ENCODE measurements at regions not wholly inside any gene's neighbourhood (a gene's known extent, or its start where the extent isn't known, plus 50 kb on each side); places are given as distances from the start of the nearest gene placed in this dataset.
"Not testable (repeated sequence)": the region's sequence is repeated elsewhere in the genome, so short reads cannot be mapped to it uniquely, and the experiment has no call there.

DNA sequence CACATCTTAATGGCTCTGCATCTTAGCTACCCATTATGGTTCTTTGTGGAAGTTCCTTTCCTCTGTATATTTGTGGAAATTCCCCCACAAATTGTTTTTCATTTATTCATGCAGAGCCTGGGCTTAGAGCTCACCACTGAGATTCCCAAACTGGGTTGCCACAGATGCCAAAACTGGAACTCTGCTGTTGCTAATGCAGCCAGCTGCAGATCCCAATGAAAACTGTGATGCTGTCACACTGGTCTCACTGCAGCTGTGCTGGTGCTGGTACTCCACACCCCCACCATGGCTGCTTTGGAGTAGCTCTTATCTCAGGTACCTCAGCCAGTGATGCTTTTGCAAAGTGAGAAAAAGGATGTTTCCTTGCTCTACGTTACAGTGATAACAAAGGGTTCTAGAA, 87.7 kb downstream of the DCK start:
- Mint-ChIP-seq H3K9me3 (ENCODE audit: insufficient read depth) (no peaks in the 10 kb centered on the region), H3K36me3 (ENCODE audit: low read depth) (no peaks in the 10 kb centered on the region), H3K27me3 (ENCODE audit: low read depth) (peaks cover 4% of the 10 kb centered on the region), H3K4me3 (no peak overlapping the region), H3K4me1 (ENCODE audit: low read depth) (no peaks in the 10 kb centered on the region), H3K27ac (no peak overlapping the region)
- ChIA-PET CTCF (no interaction called here), POLR2A (no interaction called here)
- no peak for ATAC-seq
- no peak for DNase-seq

GRCh38 chr4:71093745-71094144, 100.3 kb downstream of the DCK start:
- peaks cover 10% of the 10 kb centered on the region for H3K36me3 Mint-ChIP-seq (ENCODE audit: low read depth)
- H3K9me3 Mint-ChIP-seq (ENCODE audit: insufficient read depth) = no peaks in the 10 kb centered on the region
- no peak for DNase-seq
- H3K27ac Mint-ChIP-seq = no peak overlapping the region
- peaks cover 10% of the 10 kb centered on the region for H3K4me1 Mint-ChIP-seq (ENCODE audit: low read depth)
- no peak overlapping the region for H3K4me3 Mint-ChIP-seq
- H3K27me3 Mint-ChIP-seq (ENCODE audit: low read depth) = peaks cover 2% of the 10 kb centered on the region
- POLR2A ChIA-PET = no interaction called here
- ATAC-seq = no peak
- CTCF ChIA-PET = no interaction called here

- peaks cover 6% of the 10 kb centered on the region for H3K27me3 Mint-ChIP-seq (ENCODE audit: low read depth)
- no peak overlapping the region for H3K27ac Mint-ChIP-seq
- ChIA-PET POLR2A (no interaction called here), CTCF (no interaction called here)
- no peak overlapping the region for H3K4me3 Mint-ChIP-seq
- ATAC-seq (no peak), DNase-seq (no peak)
- peaks cover 10% of the 10 kb centered on the region for H3K4me1 Mint-ChIP-seq (ENCODE audit: low read depth)
- H3K9me3 Mint-ChIP-seq (ENCODE audit: insufficient read depth) = no peaks in the 10 kb centered on the region
- H3K36me3 Mint-ChIP-seq (ENCODE audit: low read depth) = peaks cover 10% of the 10 kb centered on the region
Observed at GRCh38 chr4:71094201-71094600, 100.8 kb downstream of the DCK start.

DNA sequence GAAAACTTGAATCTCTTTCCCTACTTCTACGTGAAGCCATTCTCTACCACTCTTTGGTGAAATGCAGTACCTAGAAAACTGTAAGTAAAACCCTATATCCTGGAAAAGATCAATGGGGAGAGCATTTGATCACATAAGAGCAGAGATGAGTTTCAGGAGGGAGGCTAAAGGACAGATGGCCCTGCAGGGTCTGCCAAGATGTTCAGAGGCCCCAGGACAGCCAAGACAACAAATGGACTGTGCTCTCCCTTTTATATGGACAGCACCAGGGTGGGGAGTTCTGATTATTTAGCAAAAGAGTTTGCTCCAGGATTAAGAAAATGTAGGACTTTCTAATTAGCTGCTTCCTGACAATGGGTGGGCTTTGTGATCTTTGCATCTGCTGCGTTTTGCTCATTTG, 101.7 kb downstream of the DCK start:
- peaks cover 6% of the 10 kb centered on the region for H3K27me3 Mint-ChIP-seq (ENCODE audit: low read depth)
- H3K36me3 Mint-ChIP-seq (ENCODE audit: low read depth) = peaks cover 10% of the 10 kb centered on the region
- H3K4me3 Mint-ChIP-seq = no peak overlapping the region
- H3K4me1 Mint-ChIP-seq (ENCODE audit: low read depth) = peaks cover 10% of the 10 kb centered on the region
- no peaks in the 10 kb centered on the region for H3K9me3 Mint-ChIP-seq (ENCODE audit: insufficient read depth)
- no peak overlapping the region for H3K27ac Mint-ChIP-seq
- ChIA-PET CTCF (no interaction called here), POLR2A (no interaction called here)
- DNase-seq = no peak
- no peak for ATAC-seq

DNA sequence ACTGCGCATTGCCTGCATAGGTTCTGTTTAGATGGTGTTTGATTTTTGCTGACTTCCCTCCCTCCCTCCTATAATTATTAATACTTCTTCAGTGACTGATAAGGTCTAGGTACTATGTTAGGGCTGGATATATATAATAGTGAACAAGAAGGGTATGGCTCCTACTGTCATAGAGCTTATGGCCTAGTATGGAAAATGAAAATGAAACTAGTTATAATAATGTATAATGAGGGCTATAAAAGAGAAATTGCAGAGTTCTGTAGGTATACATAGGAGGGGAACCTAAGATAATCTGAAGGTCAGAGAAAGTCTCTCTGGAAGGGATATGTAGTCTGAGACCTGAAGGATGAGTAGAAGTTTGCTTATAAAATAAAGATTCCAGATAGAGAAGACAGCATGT, 102.1 kb downstream of the DCK start:
- Mint-ChIP-seq H3K36me3 (ENCODE audit: low read depth) (peaks cover 10% of the 10 kb centered on the region), H3K4me1 (ENCODE audit: low read depth) (peaks cover 10% of the 10 kb centered on the region), H3K27ac (peak overlapping the region; percentile 69), H3K4me3 (peak overlapping the region; percentile 51), H3K27me3 (ENCODE audit: low read depth) (peaks cover 6% of the 10 kb centered on the region), H3K9me3 (ENCODE audit: insufficient read depth) (no peaks in the 10 kb centered on the region)
- ATAC-seq (peak; percentile 67), DNase-seq (no peak)
- ChIA-PET POLR2A (no interaction called here), CTCF (no interaction called here)

DNA sequence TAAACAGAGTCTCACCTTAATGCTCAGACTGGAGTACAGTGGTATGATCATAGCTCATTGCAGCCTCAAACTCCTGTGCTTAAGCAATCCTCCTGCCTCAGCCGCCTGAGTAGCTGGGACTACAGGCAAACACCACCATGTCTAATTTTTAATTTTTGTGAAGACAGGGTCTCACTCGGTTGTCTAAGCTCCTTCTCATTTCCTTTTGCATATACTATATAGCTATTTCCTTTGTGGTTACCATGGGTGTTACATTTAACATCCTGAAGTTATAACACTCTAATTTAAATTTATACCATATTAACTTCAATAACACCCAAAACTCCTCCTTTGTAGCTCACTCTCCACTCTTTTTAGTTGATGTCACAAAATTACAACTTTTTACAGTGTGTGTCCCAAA, 114.3 kb downstream of the DCK start:
- ChIA-PET CTCF (interaction anchor here (0.9 kb wide), 1 partner anchor 256 kb away, joined by 4 read pairs; no protein-coding TSS in a partner anchor), POLR2A (no interaction called here)
- Mint-ChIP-seq H3K9me3 (ENCODE audit: insufficient read depth) (no peaks in the 10 kb centered on the region), H3K27me3 (ENCODE audit: low read depth) (no peaks in the 10 kb centered on the region), H3K27ac (peak overlapping the region; percentile 88), H3K4me1 (ENCODE audit: low read depth) (peaks cover 31% of the 10 kb centered on the region), H3K4me3 (peak overlapping the region; percentile 48), H3K36me3 (ENCODE audit: low read depth) (peaks cover 2% of the 10 kb centered on the region)
- ATAC-seq = peak; percentile 60
- DNase-seq = no peak

DNA sequence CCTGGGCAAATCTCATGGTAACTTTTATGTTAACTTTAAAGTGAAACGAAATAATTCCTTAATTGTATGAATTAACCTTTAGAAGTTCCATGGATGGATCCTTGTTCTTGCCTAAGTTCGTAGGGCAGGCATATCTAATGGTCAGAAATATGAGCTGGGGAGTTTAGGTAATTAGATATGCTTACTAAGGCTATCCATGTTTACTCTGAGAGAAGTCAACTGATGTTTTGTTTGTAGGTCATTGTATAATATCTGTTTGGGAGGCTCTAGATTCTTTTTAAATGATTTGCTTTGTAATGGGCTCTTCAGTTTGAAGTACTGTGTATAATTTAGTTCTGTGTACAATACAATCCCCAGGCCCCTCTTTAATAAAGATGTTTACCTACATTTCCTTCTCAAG, 117.0 kb downstream of the DCK start:
- Mint-ChIP-seq H3K27ac (peak overlapping the region; percentile 2), H3K4me3 (no peak overlapping the region), H3K27me3 (ENCODE audit: low read depth) (no peaks in the 10 kb centered on the region), H3K4me1 (ENCODE audit: low read depth) (peaks cover 31% of the 10 kb centered on the region), H3K9me3 (ENCODE audit: insufficient read depth) (no peaks in the 10 kb centered on the region), H3K36me3 (ENCODE audit: low read depth) (peaks cover 2% of the 10 kb centered on the region)
- ATAC-seq (no peak), DNase-seq (no peak)
- ChIA-PET CTCF (interaction anchor here (1.6 kb wide), 1 partner anchor 74 kb away, joined by 4 read pairs; no protein-coding TSS in a partner anchor), POLR2A (no interaction called here)

DNA sequence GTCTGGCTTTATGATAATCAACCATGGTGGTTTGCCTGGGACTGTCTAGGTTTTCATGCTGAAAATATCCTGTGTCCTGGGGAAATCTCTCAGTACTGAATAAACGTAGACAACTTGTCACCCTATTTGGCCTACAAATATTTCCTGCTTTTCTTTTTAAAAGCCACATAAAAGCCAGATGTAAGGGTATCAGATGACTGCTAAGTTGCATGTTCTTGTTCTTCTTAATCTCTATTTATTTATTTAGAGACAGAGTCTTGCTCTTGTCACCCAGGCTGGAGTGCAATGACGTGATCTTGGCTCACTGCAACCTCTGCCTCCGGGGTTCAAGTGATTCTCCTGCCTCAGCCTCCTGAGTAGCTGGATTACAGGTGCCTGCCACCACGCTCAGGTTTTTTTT, 117.7 kb downstream of the DCK start:
- DNase-seq; H3K9me3 Mint-ChIP-seq (ENCODE audit: insufficient read depth); ATAC-seq; H3K27ac Mint-ChIP-seq; POLR2A ChIA-PET; H3K4me3 Mint-ChIP-seq; H3K27me3 Mint-ChIP-seq (ENCODE audit: low read depth); H3K36me3 Mint-ChIP-seq (ENCODE audit: low read depth): not testable (repeated sequence)
- H3K4me1 Mint-ChIP-seq (ENCODE audit: low read depth) = peaks cover 31% of the 10 kb centered on the region
- CTCF ChIA-PET = interaction anchor here (1.6 kb wide), 1 partner anchor 74 kb away, joined by 4 read pairs; no protein-coding TSS in a partner anchor

GRCh38 chr4:71113294-71113693, 119.8 kb downstream of the DCK start:
- no peak overlapping the region for H3K4me3 Mint-ChIP-seq
- peaks cover 17% of the 10 kb centered on the region for H3K4me1 Mint-ChIP-seq (ENCODE audit: low read depth)
- H3K27ac Mint-ChIP-seq = no peak overlapping the region
- POLR2A ChIA-PET = no interaction called here
- no peaks in the 10 kb centered on the region for H3K9me3 Mint-ChIP-seq (ENCODE audit: insufficient read depth)
- H3K27me3 Mint-ChIP-seq (ENCODE audit: low read depth) = no peaks in the 10 kb centered on the region
- ATAC-seq = no peak
- CTCF ChIA-PET = no interaction called here
- no peak for DNase-seq
- H3K36me3 Mint-ChIP-seq (ENCODE audit: low read depth) = no peaks in the 10 kb centered on the region

DNA sequence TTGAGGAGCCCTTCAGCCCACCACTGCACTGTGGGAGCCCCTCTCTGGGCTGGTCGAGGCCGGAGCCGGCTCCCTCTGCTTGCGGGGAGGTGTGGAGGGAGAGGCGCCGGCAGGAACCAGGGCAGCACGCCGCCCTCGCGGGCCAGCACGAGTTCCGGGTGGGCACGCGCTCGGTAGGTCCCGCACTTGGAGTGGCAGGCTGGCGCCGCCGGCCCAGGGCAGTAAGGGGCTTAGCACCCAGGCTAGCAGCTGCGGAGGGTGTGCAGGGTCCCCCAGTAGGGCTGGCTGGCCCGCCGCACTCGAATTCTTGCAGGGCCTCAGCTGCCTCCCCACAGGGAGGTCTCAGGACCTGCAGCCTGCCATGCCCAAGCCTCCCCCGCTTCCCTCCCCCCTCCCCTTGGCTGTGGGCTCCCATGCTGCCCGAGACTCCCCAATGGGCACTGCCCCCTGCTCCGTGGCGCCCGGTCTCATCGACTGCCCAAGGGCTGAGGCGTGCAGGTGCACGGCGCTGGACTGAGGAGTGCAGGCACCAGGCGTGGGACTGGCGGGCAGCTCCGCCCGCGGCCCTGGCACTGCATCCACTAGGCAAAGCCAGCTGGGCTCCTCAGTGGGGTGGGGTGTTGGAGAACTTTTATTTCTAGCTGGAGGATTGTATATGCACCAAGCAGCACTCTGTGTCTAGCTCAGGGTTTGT, 127.5 kb downstream of the DCK start:
- Mint-ChIP-seq H3K9me3 (ENCODE audit: insufficient read depth) (no peaks in the 10 kb centered on the region), H3K27ac (no peak overlapping the region), H3K4me1 (ENCODE audit: low read depth) (no peaks in the 10 kb centered on the region), H3K27me3 (ENCODE audit: low read depth) (no peaks in the 10 kb centered on the region), H3K36me3 (ENCODE audit: low read depth) (no peaks in the 10 kb centered on the region), H3K4me3 (no peak overlapping the region)
- ATAC-seq (no peak), DNase-seq (no peak)
- ChIA-PET POLR2A (no interaction called here), CTCF (no interaction called here)

DNA sequence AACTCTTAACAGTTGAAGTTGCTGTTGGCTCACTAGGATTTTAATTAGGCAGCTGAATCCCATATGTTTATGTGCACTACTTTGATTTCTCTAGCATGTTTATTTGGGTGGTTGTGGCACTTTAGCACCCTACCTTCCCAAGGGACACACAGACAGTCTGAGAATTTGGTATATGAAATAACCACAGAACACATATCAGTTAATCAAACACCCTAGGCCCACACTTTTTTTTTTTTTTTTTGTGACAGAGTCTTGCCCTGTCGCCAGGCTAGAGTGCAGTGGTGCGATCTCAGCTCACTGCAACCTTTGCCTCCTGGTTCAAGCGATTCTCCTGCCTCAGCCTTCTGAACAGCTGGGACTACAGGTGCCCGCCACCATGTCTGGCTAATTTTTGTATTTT, 130.5 kb downstream of the DCK start:
- no peaks in the 10 kb centered on the region for H3K9me3 Mint-ChIP-seq (ENCODE audit: insufficient read depth)
- no peaks in the 10 kb centered on the region for H3K4me1 Mint-ChIP-seq (ENCODE audit: low read depth)
- no peaks in the 10 kb centered on the region for H3K36me3 Mint-ChIP-seq (ENCODE audit: low read depth)
- ATAC-seq (no peak), DNase-seq (no peak)
- POLR2A ChIA-PET = no interaction called here
- CTCF ChIA-PET = no interaction called here
- H3K4me3 Mint-ChIP-seq = no peak overlapping the region
- no peaks in the 10 kb centered on the region for H3K27me3 Mint-ChIP-seq (ENCODE audit: low read depth)
- H3K27ac Mint-ChIP-seq = no peak overlapping the region

DNA sequence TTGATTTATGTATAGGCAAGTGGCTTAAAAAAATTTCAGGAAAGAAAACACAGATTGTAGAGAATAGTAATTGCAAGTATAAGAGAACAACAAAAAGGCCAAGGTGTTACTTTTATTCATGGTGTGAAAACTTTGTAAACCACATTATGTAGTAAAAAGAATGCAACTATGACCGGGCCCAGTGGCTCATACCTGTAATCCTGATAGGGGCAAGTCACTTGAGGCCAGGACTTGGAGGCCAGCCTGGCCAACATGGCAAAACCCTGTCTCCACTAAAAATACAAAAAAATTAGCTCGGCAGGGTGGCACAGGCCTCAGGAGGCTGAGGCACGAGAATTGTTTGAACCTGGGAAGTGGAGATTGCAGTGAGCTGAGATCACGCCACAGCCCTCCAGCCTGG, 131.7 kb downstream of the DCK start:
- H3K9me3 Mint-ChIP-seq (ENCODE audit: insufficient read depth) = no peaks in the 10 kb centered on the region
- no peaks in the 10 kb centered on the region for H3K36me3 Mint-ChIP-seq (ENCODE audit: low read depth)
- no peaks in the 10 kb centered on the region for H3K27me3 Mint-ChIP-seq (ENCODE audit: low read depth)
- ATAC-seq = no peak
- no peak overlapping the region for H3K27ac Mint-ChIP-seq
- POLR2A ChIA-PET = no interaction called here
- no peak overlapping the region for H3K4me3 Mint-ChIP-seq
- CTCF ChIA-PET = no interaction called here
- H3K4me1 Mint-ChIP-seq (ENCODE audit: low read depth) = no peaks in the 10 kb centered on the region
- no peak for DNase-seq

DNA sequence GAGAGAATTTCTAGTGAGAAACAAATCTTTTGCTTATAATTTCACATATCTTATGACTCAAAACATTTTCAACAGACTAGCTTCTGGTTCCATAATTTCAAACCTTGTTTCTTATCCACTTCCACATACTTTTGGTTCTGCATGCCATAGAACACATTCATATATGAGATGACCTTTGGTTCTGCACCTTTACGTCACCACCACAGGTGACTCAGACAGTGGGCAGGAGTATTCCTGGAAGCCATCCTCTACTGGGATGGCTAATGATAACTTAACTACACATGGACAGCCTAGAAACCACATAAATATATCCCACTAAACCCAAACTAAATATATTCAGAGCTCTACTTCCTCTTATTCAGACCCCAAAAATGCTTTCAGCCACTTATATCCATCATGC, 133.3 kb downstream of the DCK start:
- H3K4me1 Mint-ChIP-seq (ENCODE audit: low read depth) = no peaks in the 10 kb centered on the region
- CTCF ChIA-PET = no interaction called here

More for the DNA sequence above, 133.3 kb downstream of the DCK start:
- ATAC-seq = no peak
- POLR2A ChIA-PET = no interaction called here
- H3K4me3 Mint-ChIP-seq = no peak overlapping the region
- H3K9me3 Mint-ChIP-seq (ENCODE audit: insufficient read depth) = no peaks in the 10 kb centered on the region
- H3K36me3 Mint-ChIP-seq (ENCODE audit: low read depth) = no peaks in the 10 kb centered on the region
- peaks cover 2% of the 10 kb centered on the region for H3K27me3 Mint-ChIP-seq (ENCODE audit: low read depth)
- H3K27ac Mint-ChIP-seq = no peak overlapping the region
- no peak for DNase-seq
